IMR-90 (cell line): ENCODE measurements at regions not wholly inside any gene's neighbourhood (a gene's known extent, or its start where the extent isn't known, plus 50 kb on each side); places are given as distances from the start of the nearest gene placed in this dataset.

Source experiments
- ATAC-seq: fragments of 200-7000 bp; cut with Tn5 transposase; 2 replicates; pipeline ENCODE4 v1.9.1; 2020; ENCODE audit warnings: low read depth, mild to moderate bottlenecking, moderate library complexity
- BruUV-seq: library from RNA; stranded (reverse); fragments of 400-500 nt; replicated peaks from 2 replicates; lab custom pipeline; 2021; lab: Mats Ljungman, UMichigan
- CTCF ChIA-PET: fragments of 300-600 bp; formaldehyde crosslinking; extraction: SDS; loops from one replicate; lab custom pipeline; 2021; ENCODE audit warnings: antibody characterized with exemption; lab: Yijun Ruan, JAX
- POLR2A ChIA-PET: fragments of 300-600 bp; sonication (Branson Sonifier 250); formaldehyde crosslinking; loops from one replicate; lab custom pipeline; 2022; ENCODE audit warnings: antibody characterized with exemption; ENCODE audit not compliant: unreplicated experiment; lab: Charles Lee
- DNase-seq: peaks from one replicate; pipeline ENCODE4 v3.0.0; 2013
- H2AFZ ChIP-seq: replicated peaks from 2 replicates; pipeline ENCODE3; 2013; ENCODE audit warnings: low read length, mild to moderate bottlenecking; ENCODE audit not compliant: poor library complexity
- H2AK5ac ChIP-seq: 2 replicates; pipeline ENCODE4 v1.6.1; 2013; ENCODE audit warnings: low read depth, low read length, inconsistent platforms
- H2AK9ac ChIP-seq: replicated peaks from 2 replicates; pipeline ENCODE3; 2013; ENCODE audit warnings: mild to moderate bottlenecking, low read depth, low read length, moderate library complexity; ENCODE audit not compliant: poor library complexity
- H2BK120ac ChIP-seq: 2 replicates; pipeline ENCODE4 v1.6.1; 2013; ENCODE audit warnings: low read depth, low read length, inconsistent platforms
- H2BK15ac ChIP-seq: 3 replicates; pipeline ENCODE4 v1.6.1; 2013; ENCODE audit warnings: low read depth, low read length, inconsistent platforms
- H2BK20ac ChIP-seq: 2 replicates; pipeline ENCODE4 v1.6.1; 2013; ENCODE audit warnings: low read depth, mild to moderate bottlenecking, inconsistent platforms, low read length, moderate library complexity
- H2BK5ac ChIP-seq: 2 replicates; pipeline ENCODE4 v1.6.1; 2013; ENCODE audit warnings: mild to moderate bottlenecking, low read depth, low read length, inconsistent platforms; ENCODE audit not compliant: poor library complexity, severe bottlenecking
- H3K14ac ChIP-seq: replicated peaks from 2 replicates; pipeline ENCODE4 v1.6.1; 2013; ENCODE audit warnings: low read depth, low read length, inconsistent platforms
- H3K18ac ChIP-seq: 2 replicates; pipeline ENCODE4 v1.6.1; 2013; ENCODE audit warnings: low read depth, low read length, control low read depth
- H3K23ac ChIP-seq: 2 replicates; pipeline ENCODE4 v1.6.1; 2013; ENCODE audit warnings: low read depth, low read length, inconsistent platforms
- H3K27ac ChIP-seq: 2 replicates; pipeline ENCODE4 v1.5.1; 2013; ENCODE audit warnings: mild to moderate bottlenecking, control low read depth, low read length; ENCODE audit not compliant: insufficient read depth
- H3K27me3 ChIP-seq: 2 replicates; pipeline ENCODE4 v1.6.1; 2013; ENCODE audit warnings: low read length; ENCODE audit not compliant: control insufficient read depth, insufficient read depth
- H3K36me3 ChIP-seq: 2 replicates; pipeline ENCODE4 v1.6.1; 2013; ENCODE audit warnings: low read length, mixed read lengths; ENCODE audit not compliant: control insufficient read depth, insufficient read depth
- H3K4ac ChIP-seq: 2 replicates; pipeline ENCODE4 v1.6.1; 2013; ENCODE audit warnings: low read depth, low read length, inconsistent platforms
- H3K4me1 ChIP-seq: 2 replicates; pipeline ENCODE4 v1.6.1; 2013; ENCODE audit warnings: low read length, mixed read lengths; ENCODE audit not compliant: control insufficient read depth, insufficient read depth
- H3K4me2 ChIP-seq: 2 replicates; pipeline ENCODE4 v1.6.1; 2013; ENCODE audit warnings: low read depth, mild to moderate bottlenecking, control low read depth, low read length, moderate library complexity
- H3K4me3 ChIP-seq: 2 replicates; pipeline ENCODE4 v1.5.1; 2013; ENCODE audit warnings: low read depth, mild to moderate bottlenecking, control low read depth, low read length, moderate library complexity; ENCODE audit not compliant: insufficient read depth
- H3K56ac ChIP-seq: 2 replicates; pipeline ENCODE4 v1.6.1; 2013; ENCODE audit warnings: low read length, inconsistent platforms; ENCODE audit not compliant: insufficient read depth; ENCODE audit errors: extremely low read depth
- H3K79me1 ChIP-seq, 2 experiments: 2 replicates each; pipeline ENCODE4 v1.6.1; 2013; ENCODE audit warnings: low read length in 2 of 2, inconsistent platforms in 1 of 2, low read depth in 1 of 2
- H3K9ac ChIP-seq: 2 replicates; pipeline ENCODE4 v1.6.1; 2013; ENCODE audit warnings: low read depth, low read length, control low read depth
- H3K9me1 ChIP-seq: 2 replicates; pipeline ENCODE4 v1.6.1; 2013; ENCODE audit warnings: low read length, inconsistent platforms; ENCODE audit not compliant: insufficient read depth
- H3K9me3 ChIP-seq: 2 replicates; pipeline ENCODE4 v1.6.1; 2013; ENCODE audit warnings: low read length; ENCODE audit not compliant: control insufficient read depth, insufficient read depth
- H4K20me1 ChIP-seq: 2 replicates; pipeline ENCODE4 v1.6.1; 2013; ENCODE audit warnings: low read length, inconsistent platforms; ENCODE audit not compliant: insufficient read depth
- H4K5ac ChIP-seq: 2 replicates; pipeline ENCODE4 v1.6.1; 2013; ENCODE audit warnings: mild to moderate bottlenecking, low read depth, low read length, control low read depth
- H4K8ac ChIP-seq, 2 experiments: 2 replicates each; pipeline ENCODE4 v1.6.1; 2013; ENCODE audit warnings: low read depth in 2 of 2, low read length in 2 of 2, control low read depth in 1 of 2, inconsistent platforms in 1 of 2
- H4K91ac ChIP-seq: 2 replicates; pipeline ENCODE4 v1.6.1; 2013; ENCODE audit warnings: low read depth, low read length, inconsistent platforms; ENCODE audit not compliant: insufficient read depth
- CEBPB ChIP-seq: IDR thresholded peaks from 2 replicates; pipeline ENCODE4 v1.6.1; 2012; ENCODE audit warnings: low read depth, low read length, improper control_type of control experiment
- CHD1 ChIP-seq: IDR thresholded peaks from 2 replicates; pipeline ENCODE4 v1.6.1; 2012; ENCODE audit warnings: low read depth, low read length, improper control_type of control experiment
- FOS ChIP-seq: fragments of 150-350 bp; IDR thresholded peaks from 2 replicates; pipeline ENCODE4 v1.6.1; 2016; ENCODE audit warnings: low read depth, low read length
- MAFK ChIP-seq: IDR thresholded peaks from 2 replicates; pipeline ENCODE4 v1.6.1; 2012; ENCODE audit warnings: low read depth, low read length, improper control_type of control experiment
- MAZ ChIP-seq: IDR thresholded peaks from 2 replicates; pipeline ENCODE4 v1.6.1; 2012; ENCODE audit warnings: low read depth, mild to moderate bottlenecking, low read length, improper control_type of control experiment, moderate library complexity, borderline replicate concordance
- MXI1 ChIP-seq: IDR thresholded peaks from 2 replicates; pipeline ENCODE4 v1.6.1; 2012; ENCODE audit warnings: low read depth, mild to moderate bottlenecking, low read length, moderate library complexity, borderline replicate concordance
- NFE2L2 ChIP-seq: fragments of 150-350 bp; IDR thresholded peaks from 2 replicates; pipeline ENCODE4 v1.6.1; 2016; ENCODE audit warnings: low read depth, mild to moderate bottlenecking, low read length
- POLR2A ChIP-seq: IDR thresholded peaks from 2 replicates; pipeline ENCODE4 v1.6.1; 2012; ENCODE audit warnings: mild to moderate bottlenecking, low read depth, low read length
- RAD21 ChIP-seq: IDR thresholded peaks from 2 replicates; pipeline ENCODE4 v1.6.1; 2012; ENCODE audit warnings: low read length, improper control_type of control experiment
- RCOR1 ChIP-seq: IDR thresholded peaks from 2 replicates; pipeline ENCODE4 v1.6.1; 2012; ENCODE audit warnings: mild to moderate bottlenecking, low read length, improper control_type of control experiment; ENCODE audit not compliant: insufficient replicate concordance
- RFX5 ChIP-seq: IDR thresholded peaks from 2 replicates; pipeline ENCODE4 v1.8.0; 2012; ENCODE audit warnings: low read depth, mild to moderate bottlenecking, low read length, moderate library complexity
- SMC3 ChIP-seq: fragments of 150-350 bp; IDR thresholded peaks from 2 replicates; pipeline ENCODE4 v1.6.1; 2016; ENCODE audit warnings: low read depth, mild to moderate bottlenecking, antibody characterized with exemption, low read length, moderate library complexity
- WGBS, 2 experiments: methylation state at CpG; one replicate each; pipeline versions ENCODE4 v1.1.5 to v1.1.7; 2013; ENCODE audit warnings: missing lambda C conversion rate in 2 of 2; ENCODE audit not compliant: insufficient read length in 1 of 2; ENCODE audit errors: extremely low coverage in 2 of 2; 5-methylcytosine and 5-hydroxymethylcytosine counted together
- dilution Hi-C: fragments of 300-500 bp; cut with HindIII; formaldehyde crosslinking; loops from one replicate; pipeline ENCODE4 v1.14.3; 2018; ENCODE audit warnings: low sequenced_read_pairs; ENCODE audit not compliant: unreplicated experiment
- in situ Hi-C: fragments of 300-500 bp; cut with MboI; formaldehyde crosslinking; loops from 3 replicates; pipeline ENCODE4 v1.14.3; 2019; ENCODE audit warnings: low sequenced_read_pairs, inconsistent platforms, mixed read lengths
- intact Hi-C: fragments of 100-400 bp; cut with micrococcal nuclease; formaldehyde crosslinking; loops from 2 replicates; pipeline ENCODE4 v1.10.0; 2022
- TF ChIP-seq, protein P1 (sequence below): fragments of 150-350 bp; IDR thresholded peaks from 2 replicates; pipeline ENCODE4 v1.6.1; 2016; ENCODE audit warnings: low read depth, mild to moderate bottlenecking, low read length, moderate library complexity, borderline replicate concordance
- TF ChIP-seq, protein P2 (sequence below): conservative IDR thresholded peaks from 2 replicates; pipeline ENCODE4 v1.5.1; 2012; ENCODE audit warnings: mild to moderate bottlenecking, low read depth, low read length, improper control_type of control experiment
- TF ChIP-seq, protein P3 (sequence below): fragments of 150-350 bp; IDR thresholded peaks from 2 replicates; pipeline ENCODE4 v1.6.1; 2017; ENCODE audit warnings: mild to moderate bottlenecking, antibody characterized with exemption, low read length, low read depth

GRCh38 chr12:127304751-127305725, 961.9 kb upstream of the TMEM132C start:
- no peak overlapping the region for H2AFZ ChIP-seq
- H2BK120ac ChIP-seq, result no peak overlapping the region
- no peak overlapping the region for H3K4me2 ChIP-seq
- ChIA-PET POLR2A (no interaction called here), CTCF (no interaction called here)
- no peak overlapping the region for H3K56ac ChIP-seq
- H3K79me1 ChIP-seq, result no peaks in the 10 kb centered on the region
- no peak overlapping the region for H3K27ac ChIP-seq
- no peak for ATAC-seq
- dilution Hi-C loops (no loop called here), in situ Hi-C loops (no loop called here), intact Hi-C loops (no loop called here)
- no TSS peak for BruUV-seq
- H2BK15ac ChIP-seq, result no peak overlapping the region
- no peaks in the 10 kb centered on the region for H3K27me3 ChIP-seq
- H3K4me3 ChIP-seq, result no peak overlapping the region
- no peak overlapping the region for H4K8ac ChIP-seq
- no peak for DNase-seq
- no peak overlapping the region for H3K4ac ChIP-seq
- H4K91ac ChIP-seq, result no peak overlapping the region
- H3K18ac ChIP-seq, result no peak overlapping the region
- H2BK20ac ChIP-seq, result no peak overlapping the region
- no peak overlapping the region for H3K14ac ChIP-seq
- peaks cover 11% of the 10 kb centered on the region for H3K9me3 ChIP-seq
- WGBS, 2 experiments, result 80% methylated on average over 3 of the region's 8 CpGs; no CpG with 5 or more reads in 1 of the 2 experiments
- no peak overlapping the region for H2AK5ac ChIP-seq
- H2AK9ac ChIP-seq, result no peak overlapping the region
- no peak overlapping the region for H3K9ac ChIP-seq
- no peaks in the 10 kb centered on the region for H4K20me1 ChIP-seq
- no peaks in the 10 kb centered on the region for H3K9me1 ChIP-seq
- no peak overlapping the region for H3K23ac ChIP-seq
- no peaks in the 10 kb centered on the region for H3K4me1 ChIP-seq
- H3K36me3 ChIP-seq, result no peaks in the 10 kb centered on the region
- no peak overlapping the region for H2BK5ac ChIP-seq
- no peak overlapping the region for H4K5ac ChIP-seq
- TF ChIP-seq NFE2L2 (no peak), RFX5 (no peak), RCOR1 (no peak), CEBPB (no peak), MAFK (no peak), CHD1 (no peak), FOS (no peak), POLR2A (no peak), MAZ (no peak), MXI1 (no peak), RAD21 (no peak), SMC3 (no peak)
- TF ChIP-seq, protein P1, sequence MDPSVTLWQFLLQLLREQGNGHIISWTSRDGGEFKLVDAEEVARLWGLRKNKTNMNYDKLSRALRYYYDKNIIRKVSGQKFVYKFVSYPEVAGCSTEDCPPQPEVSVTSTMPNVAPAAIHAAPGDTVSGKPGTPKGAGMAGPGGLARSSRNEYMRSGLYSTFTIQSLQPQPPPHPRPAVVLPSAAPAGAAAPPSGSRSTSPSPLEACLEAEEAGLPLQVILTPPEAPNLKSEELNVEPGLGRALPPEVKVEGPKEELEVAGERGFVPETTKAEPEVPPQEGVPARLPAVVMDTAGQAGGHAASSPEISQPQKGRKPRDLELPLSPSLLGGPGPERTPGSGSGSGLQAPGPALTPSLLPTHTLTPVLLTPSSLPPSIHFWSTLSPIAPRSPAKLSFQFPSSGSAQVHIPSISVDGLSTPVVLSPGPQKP, result no peak
- TF ChIP-seq, protein P2, sequence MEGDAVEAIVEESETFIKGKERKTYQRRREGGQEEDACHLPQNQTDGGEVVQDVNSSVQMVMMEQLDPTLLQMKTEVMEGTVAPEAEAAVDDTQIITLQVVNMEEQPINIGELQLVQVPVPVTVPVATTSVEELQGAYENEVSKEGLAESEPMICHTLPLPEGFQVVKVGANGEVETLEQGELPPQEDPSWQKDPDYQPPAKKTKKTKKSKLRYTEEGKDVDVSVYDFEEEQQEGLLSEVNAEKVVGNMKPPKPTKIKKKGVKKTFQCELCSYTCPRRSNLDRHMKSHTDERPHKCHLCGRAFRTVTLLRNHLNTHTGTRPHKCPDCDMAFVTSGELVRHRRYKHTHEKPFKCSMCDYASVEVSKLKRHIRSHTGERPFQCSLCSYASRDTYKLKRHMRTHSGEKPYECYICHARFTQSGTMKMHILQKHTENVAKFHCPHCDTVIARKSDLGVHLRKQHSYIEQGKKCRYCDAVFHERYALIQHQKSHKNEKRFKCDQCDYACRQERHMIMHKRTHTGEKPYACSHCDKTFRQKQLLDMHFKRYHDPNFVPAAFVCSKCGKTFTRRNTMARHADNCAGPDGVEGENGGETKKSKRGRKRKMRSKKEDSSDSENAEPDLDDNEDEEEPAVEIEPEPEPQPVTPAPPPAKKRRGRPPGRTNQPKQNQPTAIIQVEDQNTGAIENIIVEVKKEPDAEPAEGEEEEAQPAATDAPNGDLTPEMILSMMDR, result no peak
- TF ChIP-seq, protein P3, sequence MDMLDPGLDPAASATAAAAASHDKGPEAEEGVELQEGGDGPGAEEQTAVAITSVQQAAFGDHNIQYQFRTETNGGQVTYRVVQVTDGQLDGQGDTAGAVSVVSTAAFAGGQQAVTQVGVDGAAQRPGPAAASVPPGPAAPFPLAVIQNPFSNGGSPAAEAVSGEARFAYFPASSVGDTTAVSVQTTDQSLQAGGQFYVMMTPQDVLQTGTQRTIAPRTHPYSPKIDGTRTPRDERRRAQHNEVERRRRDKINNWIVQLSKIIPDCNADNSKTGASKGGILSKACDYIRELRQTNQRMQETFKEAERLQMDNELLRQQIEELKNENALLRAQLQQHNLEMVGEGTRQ, result no peak
